NCI-H69 (cell line): ENCODE measurements at regions not wholly inside any gene's neighbourhood (a gene's known extent, or its start where the extent isn't known, plus 50 kb on each side); places are given as distances from the start of the nearest gene placed in this dataset.

Experiments used
- DNase-seq: peaks from one replicate; lab custom pipeline; 2025; lab: John Stamatoyannopoulos, UW

DNA sequence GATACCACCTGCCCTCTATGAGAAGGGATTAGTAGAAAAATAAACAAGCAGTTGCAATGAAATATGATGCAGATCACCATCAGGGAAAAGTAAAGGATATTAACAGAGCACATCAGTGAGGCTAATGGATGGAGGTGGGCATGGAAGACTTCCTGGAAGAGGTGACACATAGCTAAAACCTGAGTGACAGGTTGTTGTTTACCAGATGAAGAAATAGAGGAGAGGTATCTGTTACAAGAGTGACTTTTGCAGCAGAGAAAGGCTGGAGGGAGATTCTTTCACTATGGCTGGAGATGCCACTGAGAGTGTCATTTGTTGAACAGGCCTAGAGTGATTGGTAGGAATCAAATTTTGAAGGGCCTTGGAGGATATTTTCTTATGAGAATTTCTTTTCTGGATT lies 646.2 kb downstream of the GATA3 start:
- no peak for DNase-seq

DNA sequence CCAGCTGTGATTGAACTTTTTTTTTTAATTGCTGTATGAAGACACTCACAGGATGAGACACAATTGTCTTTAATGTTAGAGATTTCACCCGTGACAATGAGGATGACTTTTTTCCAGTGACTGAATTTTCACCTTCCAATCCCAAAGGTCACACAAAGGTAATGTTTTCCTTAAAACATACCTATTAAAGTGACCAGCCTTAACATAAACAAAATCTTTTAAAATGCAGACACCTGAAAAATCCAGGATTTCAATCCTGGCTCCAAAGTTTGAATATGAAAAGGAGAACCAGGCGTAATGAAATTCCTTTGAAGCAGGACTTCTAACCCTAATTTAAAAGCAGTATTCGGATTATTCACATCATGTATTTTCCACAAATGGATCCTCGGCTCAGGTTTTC lies 647.7 kb downstream of the GATA3 start:
- no peak for DNase-seq

DNA sequence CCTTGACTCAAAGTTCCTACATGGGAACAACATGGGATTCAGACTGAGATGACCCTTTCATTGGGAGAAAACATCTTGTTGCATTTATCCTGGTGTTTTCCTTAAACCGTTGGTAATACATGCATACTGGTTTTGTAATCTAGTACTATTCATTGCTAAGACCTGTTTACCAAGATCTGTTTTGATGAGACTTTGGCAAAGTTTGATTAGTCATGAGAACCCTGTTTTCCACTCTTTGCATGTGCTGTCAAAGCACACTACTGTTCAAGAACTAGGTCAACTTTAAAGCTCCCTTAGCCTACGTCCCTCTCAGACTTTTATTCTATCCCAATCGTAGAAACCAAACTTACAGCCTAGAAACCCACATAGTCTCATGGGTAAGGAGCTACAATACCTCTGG lies 650.9 kb downstream of the GATA3 start:
- DNase-seq = no peak

DNA sequence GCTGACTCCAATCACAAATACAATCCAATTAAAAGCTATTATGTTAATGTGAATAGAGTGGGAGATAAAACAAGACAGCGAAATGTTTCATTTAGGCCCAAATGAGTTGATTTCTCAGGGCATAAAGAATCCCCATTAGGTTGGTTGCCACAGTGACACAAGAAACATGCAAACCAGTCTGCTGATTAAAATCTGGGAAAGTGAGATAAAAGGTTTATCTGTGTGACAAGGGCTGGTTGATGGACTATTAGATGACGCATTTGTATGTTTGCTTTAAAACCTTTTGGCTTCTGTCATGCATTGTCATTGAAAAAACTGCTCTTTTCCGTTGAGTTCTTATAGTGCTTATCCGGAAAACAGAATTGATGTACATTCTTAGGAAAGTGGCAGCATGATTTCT lies 658.2 kb downstream of the GATA3 start:
- DNase-seq = no peak

DNA sequence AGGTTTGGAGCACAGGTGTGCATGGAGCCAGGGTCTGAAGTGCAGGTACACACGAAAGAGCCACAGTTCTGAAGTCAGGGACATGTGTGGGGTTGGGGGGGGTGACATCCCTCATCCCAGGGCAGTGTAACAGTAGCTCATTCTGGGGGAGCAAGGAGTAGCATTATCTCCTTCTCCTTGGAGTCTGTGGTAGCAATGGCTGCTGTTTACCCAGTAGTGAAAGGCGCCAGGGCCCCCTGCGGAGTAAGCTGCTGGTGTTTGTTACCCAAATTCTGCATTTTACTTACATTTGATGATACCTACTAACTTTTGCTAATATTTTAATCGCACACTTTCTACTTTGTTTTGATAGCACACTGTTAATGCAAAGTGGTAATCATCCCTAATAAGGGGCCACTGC lies 665.5 kb downstream of the GATA3 start:
- no peak for DNase-seq

DNA sequence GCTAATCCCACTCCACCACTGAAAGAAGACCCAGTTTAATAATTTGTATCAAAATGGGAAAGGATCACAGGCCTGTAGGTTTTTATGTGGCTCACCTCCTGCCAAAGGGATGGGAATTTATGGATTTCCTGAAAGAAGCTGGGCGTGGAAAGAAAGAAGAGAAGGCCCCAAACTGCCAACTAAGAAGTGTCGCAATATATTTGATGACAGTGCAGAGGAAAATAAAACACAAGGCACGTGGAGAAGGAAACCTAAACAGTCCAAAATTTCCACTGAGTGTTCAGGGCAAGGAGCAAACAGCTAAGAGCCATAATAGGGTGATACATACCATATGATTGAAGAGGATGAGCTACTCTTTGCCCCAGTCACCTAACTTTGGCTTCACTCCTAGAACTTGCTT lies 667.2 kb downstream of the GATA3 start:
- no peak for DNase-seq

DNA sequence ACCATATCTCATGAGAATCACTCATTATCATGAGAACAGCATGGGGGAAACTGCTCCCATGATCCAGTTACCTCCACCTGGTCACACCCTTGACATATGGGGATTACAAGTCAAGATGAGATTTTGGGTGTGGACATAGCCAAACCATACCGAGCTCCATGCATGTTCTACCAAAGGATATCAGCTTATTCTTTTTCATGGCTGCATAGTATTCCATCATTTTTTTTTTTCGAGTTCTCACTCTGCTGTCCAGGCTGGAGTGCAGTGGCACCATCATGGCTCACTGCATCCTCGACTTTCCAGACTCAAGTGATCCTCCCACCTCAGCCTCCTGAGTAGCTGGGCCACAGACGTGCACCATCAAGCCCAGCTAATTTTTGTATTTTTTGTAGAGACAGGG lies 668.3 kb downstream of the GATA3 start:
- no peak for DNase-seq

DNA sequence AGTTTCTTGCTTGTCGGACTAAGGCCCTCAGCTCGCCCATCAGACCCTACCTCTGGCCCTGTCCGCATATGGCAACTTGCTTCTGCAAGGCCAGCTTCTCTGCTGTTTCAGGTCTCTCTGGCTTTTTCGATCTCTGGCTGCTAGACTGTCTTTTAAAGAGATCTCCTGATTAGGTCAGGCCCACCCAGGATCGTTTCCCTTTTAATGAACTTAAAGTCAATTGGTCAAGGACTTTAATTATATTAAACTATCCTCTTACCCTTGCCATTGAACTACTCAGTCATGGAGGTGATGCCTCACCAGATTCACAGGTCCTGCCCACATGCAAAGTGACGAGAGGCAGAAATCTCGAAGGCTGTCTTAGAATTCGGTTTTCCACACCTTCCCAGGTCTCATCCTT lies 670.9 kb downstream of the GATA3 start:
- DNase-seq = no peak

DNA sequence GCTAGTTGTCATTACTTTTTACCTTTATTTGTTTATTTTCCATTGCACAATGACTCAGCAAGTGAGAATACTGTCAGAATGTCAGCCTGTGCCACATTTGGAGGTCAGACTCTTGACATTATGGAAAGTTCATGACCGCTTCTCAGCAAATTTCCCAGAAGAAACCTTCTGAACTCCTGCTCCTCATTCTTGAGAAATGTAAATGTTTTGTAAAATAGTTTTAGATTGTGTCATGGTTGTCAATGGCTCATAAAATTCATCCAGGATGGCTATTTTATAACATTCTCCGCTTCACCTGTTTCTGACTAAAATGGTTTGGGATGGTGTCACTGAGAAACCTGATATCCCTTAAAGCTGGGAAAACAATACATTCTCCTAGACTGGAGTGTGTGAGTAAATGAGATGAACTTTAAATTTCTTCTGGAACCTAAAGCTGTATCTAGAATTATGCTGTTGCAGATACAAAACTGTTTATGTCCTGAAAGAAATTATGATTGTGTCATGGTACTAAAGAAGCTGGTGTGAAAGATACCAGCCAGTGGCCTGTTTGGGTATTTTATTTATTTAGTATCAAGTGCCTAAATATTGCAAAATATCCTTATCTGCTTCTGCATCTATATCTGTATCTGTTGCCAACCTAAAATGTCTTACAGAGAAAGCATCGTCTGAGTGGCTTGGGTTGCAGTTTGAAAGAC lies 671.7 kb downstream of the GATA3 start:
- DNase-seq = no peak

DNA sequence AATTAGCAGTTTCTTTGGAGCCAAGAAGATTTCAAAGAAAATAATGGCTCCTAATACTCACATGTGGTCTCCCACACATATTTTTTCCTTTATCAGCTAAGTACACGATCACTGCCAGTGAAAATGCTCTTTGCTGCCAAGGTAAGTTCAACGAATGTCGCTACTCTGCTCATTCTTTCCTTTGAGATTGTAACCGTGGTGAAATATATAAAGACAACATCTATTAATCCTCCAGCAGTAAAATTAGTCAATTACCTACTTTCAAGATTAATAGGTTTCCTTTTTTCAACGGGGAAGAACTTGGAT lies 672.2 kb downstream of the GATA3 start:
- DNase-seq = no peak

DNA sequence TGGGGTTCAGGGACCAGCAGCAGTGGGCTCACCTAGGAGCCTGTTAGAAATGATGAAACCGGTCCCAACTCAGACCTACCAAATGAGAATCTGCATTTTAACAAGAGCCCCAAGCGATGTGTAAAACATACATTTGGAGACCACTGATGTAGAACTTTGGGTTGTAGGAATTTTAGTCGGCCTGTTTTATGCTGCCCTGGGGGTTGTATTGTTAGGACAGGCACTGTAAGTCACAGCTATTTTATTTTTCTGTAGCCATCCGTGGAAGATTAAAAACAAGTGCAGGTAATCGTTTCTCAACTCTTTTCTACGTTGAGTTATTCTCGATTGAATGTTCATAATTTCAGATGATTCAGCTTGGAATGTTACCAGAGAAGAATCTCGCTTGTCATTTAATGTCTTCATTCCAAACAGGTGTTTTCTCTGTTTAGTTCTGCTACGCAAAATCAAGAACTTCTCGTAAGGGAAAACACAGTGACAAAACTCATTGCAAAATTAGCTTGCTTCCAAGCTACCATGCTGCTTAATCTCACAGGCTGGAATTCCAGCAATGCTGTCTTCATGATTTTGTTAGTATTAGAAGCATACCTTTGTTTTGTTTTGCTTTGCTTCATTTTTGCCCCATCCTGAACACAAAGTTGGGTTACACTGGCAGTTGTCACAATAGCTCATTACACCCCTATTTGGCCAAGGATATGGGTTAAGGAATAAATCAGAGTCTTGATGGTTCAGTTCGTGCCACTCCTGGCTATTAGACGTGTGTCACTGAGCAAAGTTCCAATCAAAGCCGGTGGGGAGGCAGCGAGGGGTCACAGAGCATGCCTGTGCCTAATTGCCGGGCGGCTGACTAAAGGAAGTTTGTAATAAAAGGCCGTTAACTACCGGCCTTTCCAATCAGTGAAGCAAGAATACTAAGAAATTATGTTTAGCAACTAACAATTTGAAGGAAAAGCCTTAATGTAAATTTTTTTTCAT lies 676.9 kb downstream of the GATA3 start:
- no peak for DNase-seq

DNA sequence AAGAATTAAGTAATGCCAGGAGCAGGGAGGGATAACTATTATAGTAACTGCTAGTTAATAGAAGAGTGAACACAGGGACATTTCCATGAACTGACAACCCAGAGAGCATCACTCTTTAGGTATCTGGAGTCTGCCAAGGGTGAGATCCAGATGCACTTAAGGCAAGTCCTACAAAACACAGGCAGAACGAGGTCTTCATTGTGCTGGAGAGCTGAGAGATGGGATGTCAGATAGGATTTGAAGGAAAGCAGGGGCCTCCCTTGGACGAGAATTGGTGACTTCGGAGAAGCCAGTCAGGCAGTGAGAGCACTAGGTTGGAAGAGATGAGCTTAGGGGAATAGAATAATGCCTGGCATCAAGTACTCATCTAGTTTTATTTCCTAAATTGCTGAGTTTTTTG lies 684.5 kb downstream of the GATA3 start:
- no peak for DNase-seq

DNA sequence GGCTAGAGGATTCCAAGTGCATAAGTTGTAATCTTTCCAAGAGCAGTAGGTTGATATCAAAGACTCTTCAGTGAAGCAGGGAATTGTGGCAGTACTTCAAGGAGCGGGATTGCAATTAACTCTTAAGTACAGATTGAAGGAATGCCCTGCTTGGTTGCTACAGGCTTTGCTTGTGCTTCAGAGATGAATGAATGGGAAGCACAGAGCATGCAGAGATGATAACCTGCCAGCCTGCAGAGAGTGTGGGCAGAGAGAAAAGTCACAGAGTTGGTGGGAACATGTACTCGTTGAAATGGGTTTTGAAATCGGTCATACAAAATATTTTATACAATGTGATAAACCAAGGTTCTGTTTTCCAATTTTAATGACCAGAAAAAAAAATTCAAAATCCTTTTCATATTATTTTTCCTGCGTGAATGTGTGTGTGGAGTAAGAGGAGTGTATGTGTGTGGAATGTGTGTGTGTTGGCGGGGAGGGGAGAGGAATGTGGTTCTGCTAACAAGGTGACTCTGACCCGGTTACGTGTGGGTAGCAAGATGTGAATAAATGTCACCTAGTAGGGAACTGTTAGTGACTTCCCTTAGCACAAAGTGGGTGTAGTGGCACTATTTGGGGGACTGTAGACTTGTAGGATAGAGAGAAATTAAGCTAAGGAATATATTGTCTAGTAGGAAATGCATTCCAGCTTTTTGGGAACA lies 697.8 kb downstream of the GATA3 start:
- no peak for DNase-seq

DNA sequence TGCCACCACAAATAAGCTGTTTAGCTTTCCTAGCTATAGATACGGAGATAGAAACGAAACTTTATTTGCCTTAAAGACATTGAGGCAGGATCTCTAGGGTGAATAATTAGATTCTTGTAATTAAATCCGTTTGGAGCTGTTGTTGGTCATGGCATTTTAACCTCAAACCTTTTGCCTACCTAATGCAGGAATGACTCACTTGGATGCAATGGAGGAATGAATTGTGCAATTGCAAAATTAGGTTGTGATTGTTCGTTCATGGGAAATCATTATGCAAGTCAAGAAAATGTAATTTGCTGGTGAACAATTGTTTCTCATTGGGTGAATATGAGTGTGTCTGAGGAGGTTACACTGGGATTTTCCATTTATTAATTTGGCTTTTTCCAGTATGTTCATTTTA lies 703.5 kb downstream of the GATA3 start:
- DNase-seq = no peak

DNA sequence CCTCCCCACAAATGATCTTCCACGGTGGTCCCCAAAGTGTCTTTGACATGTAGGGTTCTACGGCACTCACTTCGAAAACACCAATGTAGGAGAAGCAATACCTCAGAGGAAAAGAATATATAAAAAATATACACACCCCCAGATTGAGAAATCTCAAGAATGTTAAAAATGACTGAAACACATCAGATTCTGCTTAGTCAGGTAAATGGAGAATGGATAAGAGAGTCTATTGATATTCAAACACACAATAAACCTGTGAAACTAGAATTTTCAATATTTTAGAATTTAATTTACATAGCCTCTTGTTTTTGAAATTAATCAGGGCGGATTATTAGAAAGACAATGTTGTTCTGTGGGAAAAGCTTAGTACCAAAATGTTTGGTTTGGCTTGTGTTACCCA lies 712.4 kb downstream of the GATA3 start:
- no peak for DNase-seq

DNA sequence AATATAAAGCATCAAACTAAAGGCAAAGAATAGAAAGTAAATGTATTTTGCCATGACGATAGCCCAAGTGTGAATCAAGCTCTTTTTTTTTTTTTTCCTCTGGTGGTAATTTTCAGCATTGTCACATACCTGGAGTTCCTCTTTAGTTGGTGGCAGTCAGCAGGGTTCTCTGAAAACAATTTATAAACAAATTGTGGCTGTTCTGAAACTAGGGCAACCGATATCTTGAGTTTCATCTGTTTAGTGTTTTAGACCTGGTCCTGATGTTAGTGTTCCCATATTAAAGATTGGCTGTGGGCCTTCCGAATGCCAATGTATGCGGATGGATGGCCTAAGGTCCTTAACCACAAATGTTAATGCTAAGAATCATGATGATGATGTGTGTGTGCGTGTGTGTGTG lies 713.1 kb downstream of the GATA3 start:
- no peak for DNase-seq

DNA sequence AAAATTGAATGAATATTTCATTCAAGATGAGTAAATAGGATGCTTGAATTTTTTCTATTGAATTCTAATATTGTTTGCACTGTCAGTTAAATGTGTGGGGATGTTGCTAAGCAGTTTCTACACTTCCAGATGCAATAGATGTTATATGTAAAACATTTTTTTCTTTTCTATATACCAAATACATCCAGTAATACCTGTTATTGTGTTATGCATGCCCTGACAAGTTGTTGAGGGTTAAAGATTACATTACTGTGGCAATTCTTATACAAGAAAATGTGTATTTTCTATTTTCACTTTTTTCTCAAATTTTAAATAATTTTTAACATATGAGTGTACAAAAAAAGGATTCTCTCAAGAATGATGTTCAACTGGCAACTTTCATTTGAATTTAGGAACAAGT lies 713.9 kb downstream of the GATA3 start:
- no peak for DNase-seq

DNA sequence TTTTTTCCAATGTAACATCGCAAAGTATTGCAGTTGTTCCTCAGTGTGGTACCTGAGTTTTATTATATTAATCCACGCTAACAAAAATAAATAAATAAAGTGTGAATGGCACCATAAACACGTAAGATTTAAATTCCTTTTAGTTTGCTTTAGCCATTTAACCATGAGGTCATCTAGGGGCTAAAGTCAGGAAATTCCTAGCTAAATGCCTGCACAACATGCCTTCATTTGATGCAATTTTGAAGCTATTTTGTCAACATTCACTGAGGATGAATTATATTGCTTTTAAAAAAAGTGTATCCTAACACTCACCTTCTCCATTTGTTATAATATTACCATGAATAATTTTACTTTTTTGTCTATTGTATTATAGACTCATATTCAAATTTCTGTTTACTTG lies 714.4 kb downstream of the GATA3 start:
- DNase-seq = no peak

DNA sequence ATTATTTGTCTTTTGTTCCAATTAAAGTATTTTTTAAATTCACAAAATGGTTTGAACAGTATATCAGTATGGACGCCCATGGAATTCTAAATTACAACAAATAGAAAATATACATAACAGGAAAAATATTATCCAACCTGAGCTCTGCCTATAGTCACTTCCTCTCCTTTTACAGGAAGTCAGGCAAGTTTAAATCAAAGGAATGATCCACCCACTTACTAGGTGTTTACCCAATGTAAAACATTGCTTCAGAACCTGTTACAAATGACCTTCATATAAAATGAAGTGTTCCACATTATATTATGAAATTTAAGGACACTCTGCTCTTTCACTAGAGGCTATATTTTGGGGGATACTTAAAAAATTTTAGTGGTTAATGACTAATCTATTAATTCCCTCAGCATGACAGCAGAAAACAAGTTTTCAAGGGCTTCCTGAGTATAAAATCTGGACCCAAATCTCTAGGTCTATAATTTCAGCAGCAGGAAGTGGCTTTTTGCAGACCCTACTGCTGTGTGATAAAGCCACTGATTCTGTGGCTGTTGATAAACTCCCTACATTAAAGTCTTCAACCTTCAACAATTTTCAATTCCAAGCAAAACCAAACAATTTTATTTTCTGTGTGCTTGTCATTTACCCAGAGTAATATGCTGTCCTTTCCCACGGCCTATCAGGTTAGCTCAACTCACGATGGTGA lies 722.6 kb downstream of the GATA3 start:
- no peak for DNase-seq

DNA sequence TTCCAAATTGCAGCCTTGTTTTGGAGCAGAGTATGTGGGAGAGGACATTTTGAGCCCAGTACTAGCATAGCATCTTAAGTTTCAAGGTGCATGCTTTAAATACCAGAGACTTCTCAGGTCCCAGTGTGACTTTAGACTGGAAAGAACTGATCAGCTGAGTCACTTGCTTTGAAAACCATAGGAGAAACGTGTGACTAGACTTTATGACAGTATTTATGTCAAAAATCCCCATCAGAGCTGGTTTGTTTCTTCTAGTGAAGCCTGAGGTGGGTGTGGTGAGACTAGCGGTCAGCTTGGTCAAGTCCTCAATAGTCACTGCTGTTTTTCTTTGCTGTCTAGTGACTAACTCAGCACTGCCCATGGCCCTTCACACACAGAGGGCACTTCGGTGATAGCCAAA lies 724.2 kb downstream of the GATA3 start:
- no peak for DNase-seq

DNA sequence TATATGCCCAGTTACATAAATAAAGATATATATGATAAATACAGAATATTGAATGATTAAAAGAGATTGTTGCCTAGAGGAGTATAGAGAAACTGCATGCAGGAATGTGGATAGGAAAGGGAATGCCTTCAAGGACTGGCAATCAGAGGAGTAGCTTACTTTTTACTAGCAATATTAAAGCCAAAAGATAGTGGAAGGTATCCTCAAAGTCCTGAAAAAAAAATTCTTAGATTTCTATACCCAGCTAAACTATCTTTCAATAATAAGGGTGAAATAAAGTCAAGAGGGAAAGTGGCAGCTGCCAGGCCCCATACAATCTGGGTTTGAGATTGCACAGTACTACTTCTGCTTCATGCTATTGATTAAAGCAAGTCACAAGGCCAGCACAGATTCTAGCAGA lies 733.2 kb downstream of the GATA3 start:
- no peak for DNase-seq

DNA sequence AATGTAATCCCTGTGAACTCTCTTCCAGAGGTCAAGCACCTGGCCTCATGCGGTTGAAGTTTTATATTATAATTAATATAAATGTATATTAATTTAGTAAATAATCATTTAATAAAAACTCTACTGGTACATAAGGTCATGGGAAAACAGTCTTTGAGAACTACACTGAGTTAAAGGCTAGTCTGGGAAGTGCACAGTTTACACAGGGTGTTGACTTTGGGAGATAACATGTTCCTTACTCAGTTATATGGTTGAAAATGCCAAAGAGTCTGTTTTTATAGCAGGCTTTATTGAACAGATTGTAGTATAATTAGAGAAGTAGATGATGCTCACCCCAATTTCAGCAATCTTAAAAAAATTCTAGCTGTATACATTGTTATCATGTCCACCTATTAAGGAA lies 735.9 kb downstream of the GATA3 start:
- DNase-seq = no peak

DNA sequence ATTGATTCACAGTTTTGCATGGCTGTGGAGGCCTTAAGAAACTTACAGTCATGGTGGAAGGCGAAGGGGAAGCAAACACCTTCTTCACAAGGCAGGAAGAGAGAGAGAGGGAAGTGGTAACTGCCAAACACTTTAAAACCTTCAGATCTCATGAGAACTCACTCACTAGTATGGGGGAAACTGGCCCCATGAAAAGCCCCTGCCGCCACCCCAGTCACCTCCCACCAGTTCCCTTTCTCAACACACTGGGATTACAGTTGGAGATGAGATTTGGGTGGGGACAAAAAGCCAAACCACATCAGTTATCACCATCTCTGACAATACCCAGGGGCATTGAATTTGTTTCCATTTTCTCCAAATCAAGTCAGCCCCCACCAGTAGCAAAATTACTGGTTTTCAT lies 740.4 kb downstream of the GATA3 start:
- no peak for DNase-seq
